Endothelial cell of umbilical vein (primary cell): ENCODE measurements at regions not wholly inside any gene's neighbourhood (a gene's known extent, or its start where the extent isn't known, plus 50 kb on each side); places are given as distances from the start of the nearest gene placed in this dataset.

Experiments
- BruUV-seq: library from RNA; stranded (reverse); fragments of 400-500 nt; replicated peaks from 2 replicates; lab custom pipeline; 2021; lab: Mats Ljungman, UMichigan
- CTCF ChIA-PET: fragments of 300-600, 350-600 bp; sonication (Branson Sonifier 250); formaldehyde crosslinking; loops from one replicate; lab custom pipeline; 2021; ENCODE audit warnings: antibody characterized with exemption, inconsistent platforms; lab: Charles Lee
- POLR2A ChIA-PET: fragments of 300-600, 350-600 bp; sonication (Branson Sonifier 250); formaldehyde crosslinking; loops from one replicate; lab custom pipeline; 2021; ENCODE audit warnings: antibody characterized with exemption, inconsistent platforms; lab: Charles Lee
- DNase-seq: peaks from one replicate; pipeline ENCODE4 v3.0.0-alpha.2; 2011; ENCODE audit warnings: low read depth, low spot score
- FAIRE-seq: peaks from 2 replicates; lab custom pipeline; 2011; peaks lifted over from hg19 to GRCh38; lab: Jason Lieb, UNC
- H2AFZ ChIP-seq: 2 replicates; pipeline ENCODE4 v1.6.0; 2012; ENCODE audit warnings: low read depth, low read length, control low read depth, inconsistent platforms
- H3K27ac ChIP-seq: 2 replicates; pipeline ENCODE4 v1.5.1; 2011; ENCODE audit warnings: low read depth, mild to moderate bottlenecking, control low read depth, low read length, moderate library complexity; ENCODE audit not compliant: insufficient read depth
- H3K27me3 ChIP-seq, 2 experiments: 2 replicates each; pipeline versions ENCODE4 v1.6.0 to v1.6.1; 2011; ENCODE audit warnings: low read length in 2 of 2, mixed read lengths in 1 of 2; ENCODE audit not compliant: control insufficient read depth in 2 of 2, insufficient read depth in 2 of 2
- H3K36me3 ChIP-seq, 2 experiments: 2 replicates in 1 of 2; 3 replicates in 1 of 2; pipeline ENCODE4 v1.5.1; 2011; ENCODE audit warnings: low read length in 2 of 2, mild to moderate bottlenecking in 1 of 2, moderate library complexity in 1 of 2; ENCODE audit not compliant: control insufficient read depth in 2 of 2, insufficient read depth in 2 of 2; ENCODE audit errors: extremely low read depth in 1 of 2
- H3K4me1 ChIP-seq: 3 replicates; pipeline ENCODE4 v1.5.1; 2011; ENCODE audit warnings: mild to moderate bottlenecking, low read length; ENCODE audit not compliant: control insufficient read depth, insufficient read depth; ENCODE audit errors: extremely low read depth
- H3K4me2 ChIP-seq: 2 replicates; pipeline ENCODE4 v1.6.1; 2011; ENCODE audit warnings: low read length, control low read depth, mixed read lengths; ENCODE audit not compliant: insufficient read depth
- H3K4me3 ChIP-seq, 3 experiments: fragments of 200-600 bp in 1 of 3; sonication (generic), shearing (Covaris generic) in 1 of 3; replicated peaks in 1 of 3; 2 replicates each; pipeline ENCODE4 v1.5.1; 2011 to 2016; ENCODE audit warnings: control low read depth in 3 of 3, low read length in 3 of 3, mild to moderate bottlenecking in 2 of 3, inconsistent platforms in 1 of 3, low read depth in 1 of 3, moderate library complexity in 1 of 3; ENCODE audit not compliant: insufficient read depth in 1 of 3
- H3K79me2 ChIP-seq: 2 replicates; pipeline ENCODE4 v1.6.0; 2012; ENCODE audit warnings: low read length, inconsistent platforms; ENCODE audit not compliant: control insufficient read depth, insufficient read depth
- H3K9ac ChIP-seq: replicated peaks from 2 replicates; pipeline ENCODE3; 2011; ENCODE audit warnings: low read length, control low read depth; ENCODE audit not compliant: insufficient read depth; ENCODE audit errors: extremely low read depth
- H3K9me1 ChIP-seq: replicated peaks from 3 replicates; pipeline ENCODE4 v1.6.0; 2011; ENCODE audit warnings: mild to moderate bottlenecking, low read length; ENCODE audit not compliant: control insufficient read depth, insufficient read depth; ENCODE audit errors: extremely low read depth
- H3K9me3 ChIP-seq: replicated peaks from 2 replicates; pipeline ENCODE4 v1.5.1; 2012; ENCODE audit warnings: low read length, inconsistent platforms; ENCODE audit not compliant: control insufficient read depth, insufficient read depth
- H4K20me1 ChIP-seq: replicated peaks from 2 replicates; pipeline ENCODE3; 2011; ENCODE audit warnings: mild to moderate bottlenecking, low read length; ENCODE audit not compliant: control insufficient read depth, insufficient read depth; ENCODE audit errors: extremely low read depth
- CTCF ChIP-seq, 2 donors: IDR thresholded peaks; 1 replicate in 1 of 2; 2 replicates in 1 of 2; pipeline ENCODE4 v1.5.1; 2011; ENCODE audit warnings: low read length in 2 of 2, mild to moderate bottlenecking in 2 of 2, moderate library complexity in 2 of 2, control low read depth in 1 of 2, inconsistent platforms in 1 of 2, low read depth in 1 of 2; ENCODE audit not compliant: insufficient read depth in 1 of 2; ENCODE audit errors: extremely low read depth in 1 of 2
- EZH2 ChIP-seq: IDR thresholded peaks from 2 replicates; pipeline ENCODE4 v1.6.1; 2012; ENCODE audit warnings: borderline replicate concordance, low read depth, mild to moderate bottlenecking, moderate library complexity, low read length, inconsistent platforms; ENCODE audit not compliant: severe bottlenecking
- FOS ChIP-seq: IDR thresholded peaks from 2 replicates; pipeline ENCODE4 v1.6.1; 2011; ENCODE audit warnings: mild to moderate bottlenecking, low read length, moderate library complexity, borderline replicate concordance; ENCODE audit not compliant: insufficient read depth
- GATA2 ChIP-seq: IDR thresholded peaks from 2 replicates; pipeline ENCODE4 v1.7.0; 2011; ENCODE audit warnings: low read depth, mild to moderate bottlenecking, moderate library complexity, mixed read lengths, low read length; ENCODE audit not compliant: insufficient read length, insufficient read depth
- JUN ChIP-seq: IDR thresholded peaks from 2 replicates; pipeline ENCODE4 v1.6.1; 2011; ENCODE audit warnings: borderline replicate concordance, low read depth; ENCODE audit not compliant: insufficient read length, insufficient read depth
- MAX ChIP-seq: IDR thresholded peaks from 2 replicates; pipeline ENCODE4 v1.6.1; 2011; ENCODE audit not compliant: insufficient read depth, insufficient read length
- MYC ChIP-seq: IDR thresholded peaks from one replicate; pipeline ENCODE4 v1.6.1; 2011; ENCODE audit warnings: mild to moderate bottlenecking, low read depth, low read length
- POLR2A ChIP-seq: IDR thresholded peaks from 2 replicates; pipeline ENCODE4 v1.6.1; 2012; ENCODE audit warnings: low read depth, mild to moderate bottlenecking, control low read depth, low read length
- POLR2AphosphoS5 ChIP-seq: IDR thresholded peaks from 2 replicates; pipeline ENCODE4 v1.6.1; 2012; ENCODE audit warnings: low read depth, mild to moderate bottlenecking, control low read depth, low read length, moderate library complexity; ENCODE audit not compliant: insufficient read depth
- dilution Hi-C: fragments of 300-500 bp; cut with MboI; formaldehyde crosslinking; loops from one replicate; pipeline ENCODE4 v1.15.0; 2019; ENCODE audit warnings: low sequenced_read_pairs; ENCODE audit not compliant: extremely low pct_ligation_motif_present
- intact Hi-C: fragments of 100-400 bp; cut with micrococcal nuclease; formaldehyde crosslinking; loops from one replicate; pipeline ENCODE4 v1.10.0; 2022

GRCh38 chr14:48140804-48141203 is 465.4 kb upstream of the MDGA2 start:
- Histone ChIP-seq H3K9ac (no peak overlapping the region), H3K27ac (no peak overlapping the region), H3K9me1 (no peaks in the 10 kb centered on the region), H3K79me2 (no peaks in the 10 kb centered on the region), H3K27me3 (no peaks in the 10 kb centered on the region), H3K4me1 (no peaks in the 10 kb centered on the region), H4K20me1 (no peaks in the 10 kb centered on the region), H3K4me2 (no peak overlapping the region), H3K9me3 (no peaks in the 10 kb centered on the region), H2AFZ (no peak overlapping the region), H3K36me3 (no peaks in the 10 kb centered on the region), H3K4me3 (no peak overlapping the region)
- no TSS peak for BruUV-seq
- CTCF ChIA-PET, result no interaction called here
- POLR2A ChIA-PET, result no interaction called here
- intact Hi-C loops, result no loop called here
- TF ChIP-seq GATA2 (no peak), POLR2A (no peak), CTCF (IDR thresholded peaks at IDR 0.05; ENCODE audit: extremely low read depth in 1 of 2, insufficient read depth in 1 of 2, low read depth in 1 of 2, low read length in 2 of 2) (no peak), EZH2 (no peak), MAX (no peak), MYC (no peak), JUN (no peak), FOS (no peak), POLR2AphosphoS5 (no peak)
- dilution Hi-C loops, result no loop called here
- no peak for DNase-seq
- no peak for FAIRE-seq
